Caki2 (cell line): ENCODE measurements at regions not wholly inside any gene's neighbourhood (a gene's known extent, or its start where the extent isn't known, plus 50 kb on each side); places are given as distances from the start of the nearest gene placed in this dataset.
A peak's percentile ranks its signal among the peaks of the same experiment; 100 is the strongest.

ENCODE experiments used
- DNase-seq: peaks from one replicate; pipeline ENCODE4 v3.0.0-alpha.2; 2015; ENCODE audit warnings: low read depth
- in situ Hi-C: cut with HindIII; loops from 2 replicates; pipeline ENCODE4 v1.10.0; 2016; ENCODE audit warnings: low sequenced_read_pairs, low pct_unique_long_range_greater_than_20kb, mixed read lengths

GRCh38 chr3:84439476-84439875 lies 519.3 kb upstream of the CADM2 start:
- DNase-seq: no peak
- in situ Hi-C loops: no loop called here

- in situ Hi-C loops: no loop called here
Observed at GRCh38 chr3:84440291-84440690, 518.5 kb upstream of the CADM2 start.

GRCh38 chr3:84442533-84442932 lies 516.3 kb upstream of the CADM2 start:
- in situ Hi-C loops: no loop called here
- no peak for DNase-seq

More at GRCh38 chr3:84440291-84440690, 518.5 kb upstream of the CADM2 start:
- no peak for DNase-seq

- DNase-seq: no peak
- in situ Hi-C loops: no loop called here
Observed at GRCh38 chr3:84444726-84445521, 513.9 kb upstream of the CADM2 start.

- DNase-seq: no peak
- in situ Hi-C loops: no loop called here
Observed at GRCh38 chr3:84487296-84487695, 471.5 kb upstream of the CADM2 start.

- in situ Hi-C loops: no loop called here
- no peak for DNase-seq
Observed at GRCh38 chr3:84504761-84505160, 454.0 kb upstream of the CADM2 start.

- no peak for DNase-seq
- in situ Hi-C loops: no loop called here
Observed at GRCh38 chr3:84510007-84510406, 448.8 kb upstream of the CADM2 start.

GRCh38 chr3:84522893-84523292 lies 435.9 kb upstream of the CADM2 start:
- in situ Hi-C loops: no loop called here
- no peak for DNase-seq

- no peak for DNase-seq
- in situ Hi-C loops: no loop called here
Observed at GRCh38 chr3:84536916-84537315, 421.9 kb upstream of the CADM2 start.

GRCh38 chr3:84538597-84538996 lies 420.2 kb upstream of the CADM2 start:
- DNase-seq: no peak
- in situ Hi-C loops: no loop called here

- DNase-seq: peak; percentile 10
- in situ Hi-C loops: no loop called here
Observed at GRCh38 chr3:84547207-84547606, 411.6 kb upstream of the CADM2 start.

- peak; percentile 86 for DNase-seq
- in situ Hi-C loops: no loop called here
Observed at GRCh38 chr3:84547971-84548970, 410.5 kb upstream of the CADM2 start.

GRCh38 chr3:84555629-84556028 lies 403.2 kb upstream of the CADM2 start:
- DNase-seq: no peak
- in situ Hi-C loops: no loop called here

GRCh38 chr3:84566256-84566655 lies 392.5 kb upstream of the CADM2 start:
- DNase-seq: no peak
- in situ Hi-C loops: no loop called here

GRCh38 chr3:84567796-84568195 lies 391.0 kb upstream of the CADM2 start:
- DNase-seq: no peak
- in situ Hi-C loops: no loop called here

GRCh38 chr3:84573962-84574361 lies 384.8 kb upstream of the CADM2 start:
- in situ Hi-C loops: no loop called here
- DNase-seq: no peak

GRCh38 chr3:84586427-84586826 lies 372.4 kb upstream of the CADM2 start:
- no peak for DNase-seq
- in situ Hi-C loops: no loop called here

- no peak for DNase-seq
- in situ Hi-C loops: no loop called here
Observed at GRCh38 chr3:84600703-84601225, 358.0 kb upstream of the CADM2 start.

GRCh38 chr3:84601303-84601702 lies 357.5 kb upstream of the CADM2 start:
- in situ Hi-C loops: no loop called here
- no peak for DNase-seq
